H9 (cell line): ENCODE measurements at regions not wholly inside any gene's neighbourhood (a gene's known extent, or its start where the extent isn't known, plus 50 kb on each side); places are given as distances from the start of the nearest gene placed in this dataset.

Experiments
- DNase-seq: peaks from one replicate; pipeline ENCODE4 v3.0.0-alpha.2; 2017
- H2AFZ ChIP-seq: one replicate; pipeline ENCODE4 v1.6.1; 2013; ENCODE audit warnings: mild to moderate bottlenecking, low read length, control low read depth, moderate library complexity
- H2AK5ac ChIP-seq: 2 replicates; pipeline ENCODE4 v1.6.1; 2013; ENCODE audit warnings: low read length, control low read depth, mixed read lengths; ENCODE audit not compliant: insufficient read length
- H2BK120ac ChIP-seq: one replicate; pipeline ENCODE4 v1.6.1; 2013; ENCODE audit warnings: low read depth, mild to moderate bottlenecking, low read length, control low read depth, inconsistent platforms; ENCODE audit not compliant: poor library complexity, severe bottlenecking
- H2BK12ac ChIP-seq: 2 replicates; pipeline ENCODE4 v1.6.1; 2013; ENCODE audit warnings: low read length, control low read depth, mixed read lengths, low read depth; ENCODE audit not compliant: insufficient read length
- H2BK15ac ChIP-seq: 2 replicates; pipeline ENCODE4 v1.6.1; 2013; ENCODE audit warnings: low read depth, low read length, control low read depth
- H2BK20ac ChIP-seq: one replicate; pipeline ENCODE4 v1.6.1; 2013; ENCODE audit warnings: low read depth, mild to moderate bottlenecking, low read length, control low read depth, inconsistent platforms; ENCODE audit not compliant: poor library complexity, severe bottlenecking
- H2BK5ac ChIP-seq: 2 replicates; pipeline ENCODE4 v1.6.1; 2013; ENCODE audit warnings: low read length, control low read depth, mixed read lengths; ENCODE audit not compliant: insufficient read length
- H3K14ac ChIP-seq: 2 replicates; pipeline ENCODE4 v1.6.1; 2013; ENCODE audit warnings: low read length, control low read depth; ENCODE audit not compliant: insufficient read depth
- H3K18ac ChIP-seq: 2 replicates; pipeline ENCODE4 v1.6.1; 2013; ENCODE audit warnings: low read depth, mild to moderate bottlenecking, mixed read lengths, low read length, control low read depth; ENCODE audit not compliant: insufficient read length
- H3K23ac ChIP-seq: 2 replicates; pipeline ENCODE4 v1.6.1; 2013; ENCODE audit warnings: low read length, control low read depth, mixed read lengths, low read depth; ENCODE audit not compliant: insufficient read length
- H3K23me2 ChIP-seq: 2 replicates; pipeline ENCODE4 v1.6.1; 2013; ENCODE audit warnings: low read depth, mild to moderate bottlenecking, mixed read lengths, low read length, control low read depth; ENCODE audit not compliant: insufficient read length, poor library complexity, severe bottlenecking
- H3K27ac ChIP-seq: 2 replicates; pipeline ENCODE4 v1.5.1; 2013; ENCODE audit warnings: low read length, control low read depth, mixed read lengths, low read depth; ENCODE audit not compliant: insufficient read length
- H3K27me3 ChIP-seq: 2 replicates; pipeline ENCODE4 v1.6.1; 2013; ENCODE audit warnings: low read length, control low read depth, inconsistent platforms; ENCODE audit not compliant: insufficient read depth
- H3K4ac ChIP-seq: 2 replicates; pipeline ENCODE4 v1.6.1; 2013; ENCODE audit warnings: low read depth, mild to moderate bottlenecking, control low read depth, inconsistent platforms, low read length, moderate library complexity
- H3K4me1 ChIP-seq: 2 replicates; pipeline ENCODE4 v1.6.1; 2013; ENCODE audit warnings: low read length, control low read depth, inconsistent platforms; ENCODE audit not compliant: insufficient read depth
- H3K4me2 ChIP-seq: 2 replicates; pipeline ENCODE4 v1.6.1; 2013; ENCODE audit warnings: low read length, control low read depth, mixed read lengths; ENCODE audit not compliant: insufficient read length, insufficient read depth
- H3K56ac ChIP-seq: 2 replicates; pipeline ENCODE4 v1.6.1; 2013; ENCODE audit warnings: low read depth, mild to moderate bottlenecking, mixed read lengths, low read length, control low read depth; ENCODE audit not compliant: insufficient read length
- H3K79me1 ChIP-seq: 2 replicates; pipeline ENCODE4 v1.6.1; 2013; ENCODE audit warnings: low read depth, mild to moderate bottlenecking, moderate library complexity, low read length, control low read depth, inconsistent platforms; ENCODE audit not compliant: insufficient read depth, poor library complexity, severe bottlenecking
- H3K79me2 ChIP-seq: 2 replicates; pipeline ENCODE4 v1.6.1; 2013; ENCODE audit warnings: low read length, control low read depth, inconsistent platforms; ENCODE audit not compliant: insufficient read depth
- H3K9ac ChIP-seq: 2 replicates; pipeline ENCODE4 v1.6.1; 2013; ENCODE audit warnings: low read length, control low read depth, mixed read lengths; ENCODE audit not compliant: insufficient read length; ENCODE audit errors: extremely low read depth
- H3K9me3 ChIP-seq: one replicate; pipeline ENCODE4 v1.6.1; 2013; ENCODE audit warnings: low read depth, low read length, inconsistent platforms; ENCODE audit not compliant: control insufficient read depth
- H3T11ph ChIP-seq: one replicate; pipeline ENCODE4 v1.6.1; 2013; ENCODE audit warnings: mild to moderate bottlenecking, low read length, control low read depth, inconsistent platforms
- H4K20me1 ChIP-seq: one replicate; pipeline ENCODE4 v1.6.1; 2013; ENCODE audit not compliant: control insufficient read depth, insufficient read length, insufficient read depth
- H4K5ac ChIP-seq: 2 replicates; pipeline ENCODE4 v1.6.1; 2013; ENCODE audit warnings: low read depth, mild to moderate bottlenecking, mixed read lengths, low read length, control low read depth; ENCODE audit not compliant: insufficient read length
- H4K8ac ChIP-seq: replicated peaks from 2 replicates; pipeline ENCODE4 v1.6.1; 2013; ENCODE audit warnings: low read length, control low read depth, mixed read lengths, low read depth; ENCODE audit not compliant: insufficient read length
- H4K91ac ChIP-seq: 2 replicates; pipeline ENCODE4 v1.6.1; 2013; ENCODE audit warnings: low read depth, mild to moderate bottlenecking, moderate library complexity, mixed read lengths, low read length, control low read depth; ENCODE audit not compliant: insufficient read length
- H3K27ac Mint-ChIP-seq, 3 experiments: 2 replicates in 2 of 3; 3 replicates in 1 of 3; pipeline ENCODE4 v1.8.0; 2020 to 2021; ENCODE audit warnings: mixed read lengths in 3 of 3, mild to moderate bottlenecking in 1 of 3, moderate library complexity in 1 of 3
- H3K27me3 Mint-ChIP-seq: 2 replicates; pipeline ENCODE4 v1.8.0; 2021; ENCODE audit warnings: low read depth, mild to moderate bottlenecking, moderate library complexity, mixed read lengths
- H3K36me3 Mint-ChIP-seq, 3 experiments: 2 replicates in 2 of 3; 3 replicates in 1 of 3; pipeline ENCODE4 v1.8.0; 2020 to 2021; ENCODE audit warnings: low read depth in 3 of 3, mixed read lengths in 3 of 3; ENCODE audit not compliant: insufficient read depth in 1 of 3
- H3K4me1 Mint-ChIP-seq, 2 experiments: 2 replicates each; pipeline ENCODE4 v1.8.0; 2020; ENCODE audit warnings: mixed read lengths in 2 of 2
- H3K4me3 Mint-ChIP-seq, 2 experiments: 2 replicates in 1 of 2; 3 replicates in 1 of 2; pipeline ENCODE4 v1.8.0; 2020 to 2021; ENCODE audit warnings: mild to moderate bottlenecking in 2 of 2, mixed read lengths in 2 of 2, moderate library complexity in 1 of 2
- H3K9me3 Mint-ChIP-seq, 2 experiments: 2 replicates in 1 of 2; 3 replicates in 1 of 2; pipeline ENCODE4 v1.8.0; 2020; ENCODE audit warnings: mild to moderate bottlenecking in 2 of 2, mixed read lengths in 2 of 2, moderate library complexity in 1 of 2
- CTCF ChIP-seq: fragments of 200-600 bp; sonication (generic); conservative IDR thresholded peaks from 3 replicates; pipeline ENCODE4 v1.8.0; 2021; ENCODE audit warnings: antibody characterized with exemption, mild to moderate bottlenecking
- WGBS: extraction: QIAGEN DNeasy Blood & Tissue Kit; methylation state at CpG from one replicate; pipeline ENCODE4 v1.1.7; 2013; ENCODE audit warnings: missing lambda C conversion rate, low lambda C conversion rate, mixed read lengths; ENCODE audit not compliant: insufficient read length; ENCODE audit errors: extremely low coverage; 5-methylcytosine and 5-hydroxymethylcytosine counted together

GRCh38 chr5:167582886-167583285, 708.6 kb upstream of the WWC1 start:
- H3K27me3 Mint-ChIP-seq: no peaks in the 10 kb centered on the region
- Histone ChIP-seq H3K4me2 (no peak overlapping the region), H3K4me1 (no peaks in the 10 kb centered on the region; the same call in 1 of the 2 replicates)

More at GRCh38 chr5:167582886-167583285, 708.6 kb upstream of the WWC1 start:
- Histone ChIP-seq H3K79me1 (no peaks in the 10 kb centered on the region), H3K27me3 (no peaks in the 10 kb centered on the region), H3K23me2 (no peaks in the 10 kb centered on the region), H3K9ac (no peak overlapping the region), H3K23ac (no peak overlapping the region), H3K4ac (no peak overlapping the region), H3K9me3 (no peaks in the 10 kb centered on the region), H4K5ac (no peak overlapping the region), H2BK120ac (no peak overlapping the region), H2BK5ac (no peak overlapping the region), H2AFZ (no peak overlapping the region), H4K8ac (no peak overlapping the region), H3K27ac (no peak overlapping the region), H3K14ac (no peak overlapping the region), H3T11ph (no peak overlapping the region), H3K56ac (no peak overlapping the region), H2AK5ac (no peak overlapping the region), H2BK15ac (no peak overlapping the region), H2BK20ac (no peak overlapping the region), H4K91ac (no peak overlapping the region), H3K18ac (no peak overlapping the region), H2BK12ac (no peak overlapping the region), H4K20me1 (no peaks in the 10 kb centered on the region), H3K79me2 (no peaks in the 10 kb centered on the region)
- TF ChIP-seq CTCF: no peak
- DNase-seq: no peak
- no peaks in the 10 kb centered on the region; a peak in 1 of 7 replicates for H3K36me3 Mint-ChIP-seq
- H3K27ac Mint-ChIP-seq: no peak overlapping the region
- no peak overlapping the region for H3K4me3 Mint-ChIP-seq
- H3K4me1 Mint-ChIP-seq: peaks cover 7 to 10% of the 10 kb centered on the region in 2 experiments; a peak in 3 of 4 replicates
- WGBS: no CpG with 5 or more reads among the region's 6 CpGs
- no peaks in the 10 kb centered on the region; a peak in 2 of 5 replicates for H3K9me3 Mint-ChIP-seq
